H1 (cell line): ENCODE measurements at regions not wholly inside any gene's neighbourhood (a gene's known extent, or its start where the extent isn't known, plus 50 kb on each side); places are given as distances from the start of the nearest gene placed in this dataset.

Experiments
- NRF1 ChIP-seq: IDR thresholded peaks from 2 replicates; pipeline ENCODE4 v1.6.1; 2011; ENCODE audit warnings: mild to moderate bottlenecking, low read depth, low read length, improper control_type of control experiment
- RXRA ChIP-seq: IDR thresholded peaks from 2 replicates; pipeline ENCODE4 v1.6.1; 2011; ENCODE audit warnings: low read depth, mild to moderate bottlenecking, low read length, moderate library complexity; ENCODE audit not compliant: insufficient read depth
- SIRT6 ChIP-seq: IDR thresholded peaks from one replicate; pipeline ENCODE4 v1.7.1; 2012; ENCODE audit warnings: low read length, inconsistent platforms
- TAF1 ChIP-seq: IDR thresholded peaks from 2 replicates; pipeline ENCODE4 v1.6.1; 2011; ENCODE audit warnings: mild to moderate bottlenecking, low read depth, low read length

DNA sequence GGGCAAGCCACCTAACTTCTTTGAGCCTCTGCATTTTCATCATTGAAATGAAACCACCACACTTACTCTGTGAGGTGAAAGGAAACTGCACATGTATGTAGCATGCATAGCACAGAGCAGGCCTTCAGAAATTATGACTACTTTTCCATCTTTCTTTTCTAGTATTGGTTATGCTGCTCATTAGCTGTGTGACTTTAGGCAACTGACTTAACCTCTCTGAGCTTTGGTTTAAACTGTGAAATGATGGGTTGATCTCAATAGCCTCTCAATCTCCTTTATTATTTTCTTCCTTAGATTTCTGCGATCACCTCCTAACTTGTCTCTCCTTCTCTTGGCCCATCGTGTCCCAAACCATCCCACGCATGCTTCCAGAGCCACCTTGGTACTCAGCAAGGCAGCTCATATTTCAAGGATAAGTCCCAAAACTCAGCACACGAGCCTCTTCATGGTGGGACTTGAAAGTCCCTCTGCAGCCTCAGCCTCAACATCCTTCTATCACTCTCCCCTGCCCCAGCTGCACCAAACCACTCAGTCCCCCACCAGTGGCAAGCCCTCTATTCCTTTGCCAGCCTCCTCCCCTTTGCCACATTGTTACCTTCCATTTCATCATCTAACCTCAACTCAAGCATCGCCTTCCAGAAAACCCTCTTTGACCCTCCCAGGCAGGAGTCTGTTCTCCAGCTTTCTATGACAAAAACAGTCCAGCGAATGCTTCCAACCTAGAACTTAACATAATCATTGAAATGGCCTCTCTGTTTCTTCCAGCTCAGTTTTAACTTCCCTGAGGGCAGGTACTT is 60.3 kb upstream of the DNAH5 start (continued):
- no peak for TF ChIP-seq SIRT6
- no peak for TF ChIP-seq RXRA
- TF ChIP-seq NRF1 = no peak
- TF ChIP-seq TAF1 = no peak
